ENCODE measurements at regions not wholly inside any gene's neighbourhood (a gene's known extent, or its start where the extent isn't known, plus 50 kb on each side); places are given as distances from the start of the nearest gene placed in this dataset.

GRCh38 chr13:70386919-70387318 lies 278.7 kb upstream of the KLHL1 start (continued):
- no peak for TF ChIP-seq MATR3 (CRISPR knock-in tag; IDR thresholded peaks at IDR 0.05)
- TF ChIP-seq ZIK1 (CRISPR knock-in tag; IDR thresholded peaks at IDR 0.05; ENCODE audit: borderline replicate concordance, low read depth) = no peak

- Histone ChIP-seq H3K9ac (ENCODE audit: insufficient read depth, low read depth, low read length) (no peak overlapping the region), H3K27ac (ENCODE audit: extremely low read length, insufficient read depth, low read length) (no peak overlapping the region), H4K20me1 (ENCODE audit: insufficient read depth, low read length) (no peaks in the 10 kb centered on the region), H3K4me3 (replicated peaks in 1 of 3; ENCODE audit: insufficient read depth in 1 of 3, low read depth in 2 of 3, low read length in 3 of 3) (no peak overlapping the region), H3K27me3 (ENCODE audit: control insufficient read depth in 1 of 2, insufficient read depth in 2 of 2, low read length in 2 of 2) (no peaks in the 10 kb centered on the region), H3K4me2 (ENCODE audit: low read depth, low read length) (no peak overlapping the region), H3K79me2 (ENCODE audit: insufficient read depth, low read length) (no peaks in the 10 kb centered on the region), H3K9me3 (ENCODE audit: low read length) (no peaks in the 10 kb centered on the region), H2AFZ (ENCODE audit: low read length) (no peak overlapping the region), H3K4me1 (ENCODE audit: insufficient read depth, low read length) (no peaks in the 10 kb centered on the region), H3K36me3 (replicated peaks in 1 of 2; ENCODE audit: control insufficient read depth in 1 of 2, insufficient read depth in 2 of 2, low read length in 2 of 2) (no peaks in the 10 kb centered on the region)
- no peak for TF ChIP-seq ISX (CRISPR knock-in tag; conservative IDR thresholded peaks at IDR 0.05)
- no peak for TF ChIP-seq PAX8 (CRISPR knock-in tag; IDR thresholded peaks at IDR 0.05; ENCODE audit: borderline replicate concordance)
- TF ChIP-seq KAT7 (CRISPR knock-in tag; IDR thresholded peaks at IDR 0.05; ENCODE audit: borderline replicate concordance) = no peak
- no peak for TF ChIP-seq PRDM15 (CRISPR knock-in tag; IDR thresholded peaks at IDR 0.05)
- TF ChIP-seq BORCS8-MEF2B (CRISPR knock-in tag; IDR thresholded peaks at IDR 0.05) = no peak
- no peak for TF ChIP-seq ZNF501 (CRISPR knock-in tag; IDR thresholded peaks at IDR 0.05)
- TF ChIP-seq DR1 (CRISPR knock-in tag; IDR thresholded peaks at IDR 0.05) = no peak
- TF ChIP-seq HDAC1 (CRISPR knock-in tag; IDR thresholded peaks at IDR 0.05) = no peak
- no peak for TF ChIP-seq ZBTB10 (CRISPR knock-in tag; IDR thresholded peaks at IDR 0.05; ENCODE audit: borderline replicate concordance)
- no peak for TF ChIP-seq ZNF10 (CRISPR knock-in tag; IDR thresholded peaks at IDR 0.05; ENCODE audit: borderline replicate concordance, low read depth)
- TF ChIP-seq ZNF44 (CRISPR knock-in tag; IDR thresholded peaks at IDR 0.05) = no peak
- TF ChIP-seq ZNF331 (CRISPR knock-in tag; IDR thresholded peaks at IDR 0.05) = no peak
- no peak for TF ChIP-seq ZNF160 (CRISPR knock-in tag; IDR thresholded peaks at IDR 0.05)
- no peak for TF ChIP-seq KAT2B (IDR thresholded peaks at IDR 0.05; ENCODE audit: borderline replicate concordance, low read depth, low read length)
- no peak for TF ChIP-seq ESRRA (CRISPR knock-in tag; IDR thresholded peaks at IDR 0.05; ENCODE audit: low read depth)
- TF ChIP-seq ZNF572 (CRISPR knock-in tag; IDR thresholded peaks at IDR 0.05) = no peak
- DNase-seq (ENCODE audit: low spot score) (no peak), ATAC-seq (no peak), FAIRE-seq (no peak)
- ChIA-PET CTCF (ENCODE audit: low intra/inter-chr PET ratio, low total read pairs) (no interaction called here), POLR2A (no interaction called here)
- intact Hi-C loops (cut with micrococcal nuclease; ENCODE audit: unreplicated experiment) = no loop called here
- no TSS peak for BruUV-seq (replicated peaks)
- WGBS (ENCODE audit: low lambda C conversion rate) = 30% methylated on average over 3 of the region's 4 CpGs
- in situ Hi-C loops (cut with HindIII; ENCODE audit: extremely low pct_ligation_motif_present, low pct_unique_long_range_greater_than_20kb) = no loop called here
Observed at GRCh38 chr13:70385852-70386251, 277.6 kb upstream of the KLHL1 start.
